CD4-positive, alpha-beta T cell treated with Interleukin-4 for 4 hours (primary cell): ENCODE measurements at regions not wholly inside any gene's neighbourhood (a gene's known extent, or its start where the extent isn't known, plus 50 kb on each side); places are given as distances from the start of the nearest gene placed in this dataset.
"Not testable (repeated sequence)": the region's sequence is repeated elsewhere in the genome, so short reads cannot be mapped to it uniquely, and the experiment has no call there.

Experiments
- DNase-seq: peaks from one replicate; pipeline ENCODE4 v3.0.0-alpha.2; 2020

DNA sequence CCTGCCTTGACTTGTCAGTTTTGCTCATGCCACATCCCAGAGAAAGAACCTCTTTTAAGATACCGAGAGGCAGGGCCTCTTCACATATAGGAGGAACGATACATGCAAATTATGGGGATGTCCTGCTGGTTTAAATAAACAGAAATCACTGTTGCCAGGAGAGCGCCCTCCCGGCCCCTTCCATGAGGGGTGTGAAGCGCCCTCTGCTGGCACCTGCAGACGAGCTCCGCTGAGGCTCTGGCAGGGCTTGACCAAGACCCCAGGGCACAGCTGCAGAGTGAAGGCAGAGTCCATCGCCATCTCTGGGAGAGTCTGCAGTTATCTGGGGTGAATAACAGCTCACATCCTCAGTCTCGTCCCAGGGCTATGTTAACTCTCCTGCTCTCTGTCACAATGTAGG lies 468.8 kb downstream of the RPIA start:
- not testable (repeated sequence) for DNase-seq

DNA sequence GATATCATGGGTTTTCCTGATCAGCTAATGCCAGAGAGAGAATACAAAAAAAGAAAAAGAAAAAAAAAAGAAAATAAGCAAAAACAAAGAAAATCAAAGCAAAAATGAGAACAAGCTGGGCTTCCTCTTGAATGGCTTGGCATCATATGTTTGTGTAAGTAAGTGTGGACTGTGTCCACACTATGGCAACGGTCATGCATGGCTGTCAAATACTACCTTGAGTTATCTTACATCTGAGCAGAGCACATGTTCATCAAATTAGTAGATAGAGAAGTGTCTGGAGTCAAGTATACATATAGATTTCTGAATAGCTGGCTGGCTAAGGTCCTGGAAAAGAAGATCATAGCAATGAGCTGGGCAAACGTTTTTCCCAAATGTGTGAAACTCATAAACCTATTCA lies 470.2 kb downstream of the RPIA start:
- not testable (repeated sequence) for DNase-seq

DNA sequence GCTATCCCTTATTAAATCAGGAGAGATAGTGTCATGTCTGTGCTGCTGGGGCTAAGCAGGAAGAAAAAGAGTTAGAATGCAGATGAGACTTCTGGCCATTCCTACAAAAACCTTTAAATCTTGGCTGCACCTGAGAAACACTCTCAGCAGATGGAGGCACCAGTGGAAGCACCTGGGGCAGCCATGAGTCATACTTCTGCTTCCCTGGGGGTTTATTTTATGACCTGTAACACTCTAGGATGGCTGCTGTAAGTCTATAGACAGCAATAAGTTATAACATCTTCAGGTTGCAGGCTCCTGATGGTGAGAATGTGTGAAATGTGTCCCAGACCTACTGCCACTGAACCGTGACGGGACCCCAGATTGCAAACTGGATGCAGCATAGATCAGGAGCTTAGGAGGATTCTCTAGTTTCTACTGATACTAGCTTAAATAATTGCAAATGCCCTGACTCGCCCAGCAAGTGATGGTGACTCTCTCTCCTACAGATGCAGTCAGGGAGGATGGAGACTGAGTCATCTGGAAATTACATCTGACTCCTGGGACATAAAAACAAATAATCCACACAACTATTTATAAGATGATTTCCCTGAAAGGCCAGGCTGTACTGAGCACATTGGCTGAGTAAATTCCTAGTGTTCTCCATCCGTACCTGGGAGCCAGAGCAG lies 479.2 kb downstream of the RPIA start:
- DNase-seq, result not testable (repeated sequence)

DNA sequence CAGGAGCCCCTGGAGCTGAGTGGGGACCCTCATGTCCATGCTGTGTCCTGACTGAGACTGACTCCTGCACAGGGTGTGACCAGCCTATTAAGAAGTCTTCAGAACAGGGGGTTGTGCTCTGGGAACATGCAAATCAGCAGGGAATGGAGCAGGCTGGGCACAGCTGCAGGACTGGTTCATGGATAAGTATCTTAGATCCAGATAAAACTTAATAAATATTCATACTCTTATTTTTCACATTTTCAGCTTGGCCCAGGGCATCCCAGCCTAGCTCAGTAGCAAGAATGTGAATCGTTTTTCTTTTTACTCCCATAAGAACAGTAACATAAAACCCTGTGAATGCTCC lies 479.7 kb downstream of the RPIA start:
- DNase-seq, result not testable (repeated sequence)

DNA sequence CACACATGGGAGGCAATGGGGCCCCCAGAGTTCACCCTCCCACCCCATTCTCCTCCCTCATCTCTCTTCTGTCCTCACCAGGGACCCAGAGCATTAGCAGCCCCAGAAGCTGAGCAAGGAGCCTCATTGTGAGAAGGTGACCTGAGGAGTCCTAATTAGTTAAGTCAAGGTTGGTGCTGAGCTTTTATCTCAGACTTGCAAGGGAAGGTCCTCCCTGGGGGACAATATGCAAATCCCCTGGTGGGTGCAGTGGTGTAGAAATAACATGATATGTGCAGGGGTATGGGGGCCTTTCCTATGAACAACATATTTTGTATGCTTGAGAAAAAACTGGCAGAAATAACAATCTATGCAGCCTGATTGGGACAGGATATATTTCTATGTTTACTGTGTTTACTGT lies 485.5 kb downstream of the RPIA start:
- DNase-seq, result not testable (repeated sequence)

DNA sequence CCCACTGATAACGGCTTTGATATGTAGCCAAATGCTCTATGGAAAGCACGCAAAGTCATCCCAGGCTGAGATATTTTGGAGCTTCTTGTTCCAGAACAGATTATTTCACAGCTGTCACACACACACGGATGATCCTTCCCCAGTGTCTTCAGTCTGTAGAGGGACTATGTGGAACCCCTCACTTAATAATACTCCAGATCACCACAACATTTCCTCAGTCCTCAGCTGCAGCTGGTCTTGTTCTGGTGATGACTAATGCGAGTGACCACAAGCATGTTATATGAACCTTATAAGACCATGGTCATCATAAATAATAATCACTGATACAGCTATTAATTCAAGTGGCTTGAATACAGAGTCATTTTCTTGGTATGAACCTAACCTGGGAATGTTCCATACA lies 490.7 kb downstream of the RPIA start:
- not testable (repeated sequence) for DNase-seq

DNA sequence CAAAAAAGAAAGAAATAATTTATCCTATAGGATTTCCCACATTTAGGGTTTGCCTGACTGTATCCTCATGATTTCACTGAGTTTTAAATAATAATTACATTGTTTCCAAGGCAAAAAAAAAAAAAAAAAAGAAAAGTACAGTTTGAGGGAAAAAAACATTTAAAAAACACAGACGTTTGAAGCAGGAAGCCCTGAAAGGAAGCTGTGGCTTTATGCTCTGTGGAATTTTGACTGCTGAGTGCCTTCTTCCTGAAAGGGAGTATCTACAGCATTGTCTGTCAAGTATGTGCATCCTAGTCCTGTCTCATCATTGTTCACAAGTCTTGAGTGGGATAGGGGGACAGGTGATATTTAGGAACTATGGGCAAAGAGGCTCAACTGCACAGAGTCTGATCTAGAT lies 493.3 kb downstream of the RPIA start:
- not testable (repeated sequence) for DNase-seq

DNA sequence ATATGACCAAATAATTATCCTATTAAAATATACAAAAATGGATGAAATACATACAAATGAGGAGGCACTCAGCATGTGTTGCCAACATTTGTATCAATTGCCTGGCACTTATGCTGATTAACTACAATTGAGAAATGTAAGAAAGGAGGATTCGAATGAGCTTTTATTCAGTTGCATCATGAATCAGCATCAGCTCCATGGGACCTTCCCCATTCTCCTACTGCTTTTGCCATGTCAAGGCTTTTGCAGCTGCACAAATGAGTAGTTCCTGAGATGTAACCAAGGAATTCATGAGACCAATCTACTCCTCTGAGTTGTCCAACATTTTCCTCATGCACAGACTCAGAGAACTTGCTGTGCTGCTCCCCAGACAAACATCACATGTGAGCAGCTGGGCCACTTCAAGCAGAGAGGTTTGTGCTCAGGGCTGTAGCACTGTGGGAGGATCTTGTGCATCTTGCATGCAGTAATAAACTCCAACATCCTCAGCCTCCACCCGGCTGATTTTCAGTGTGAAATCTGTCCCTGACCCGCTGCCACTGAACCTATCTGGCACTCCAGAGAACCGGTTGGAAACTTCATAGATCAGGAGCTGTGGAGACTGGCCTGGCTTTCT lies 504.3 kb downstream of the RPIA start:
- DNase-seq, result not testable (repeated sequence)

DNA sequence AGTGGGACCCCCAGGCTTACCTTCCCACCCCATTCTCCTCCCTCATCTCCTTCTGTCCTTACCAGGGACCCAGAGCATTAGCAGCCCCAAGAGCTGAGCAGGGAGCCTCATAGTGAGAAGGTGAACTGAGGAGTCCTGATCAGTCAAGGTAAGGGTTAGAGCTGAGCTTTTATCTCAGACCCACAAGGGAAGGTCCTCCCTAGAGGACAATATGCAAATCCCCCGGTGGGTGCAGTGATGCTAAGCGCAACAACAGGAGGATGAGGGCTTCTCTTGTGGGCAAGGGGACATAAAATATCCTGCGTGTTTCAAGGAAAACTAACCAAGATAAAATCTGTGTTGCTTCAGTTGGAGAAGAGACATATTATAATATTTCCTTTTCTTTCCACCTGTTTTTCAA lies 505.2 kb downstream of the RPIA start:
- not testable (repeated sequence) for DNase-seq

DNA sequence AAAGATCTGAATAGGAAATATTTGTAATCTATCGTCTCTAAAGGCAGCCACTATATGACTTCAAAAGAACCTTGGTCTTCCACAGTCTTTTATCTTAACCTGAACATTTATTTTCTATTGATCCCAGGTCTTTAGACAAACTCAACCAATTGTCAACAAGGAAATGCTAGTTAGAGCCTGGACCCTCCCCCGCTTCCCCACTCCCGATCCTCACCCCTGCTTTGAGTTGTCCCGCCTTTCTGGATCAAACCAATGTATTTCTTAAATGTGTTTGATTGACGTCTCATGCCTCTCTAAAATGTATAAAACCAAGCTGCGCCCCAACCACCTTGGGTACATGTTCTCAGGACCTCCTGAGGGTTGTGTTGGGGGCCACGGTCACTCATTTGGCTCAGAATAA lies 506.6 kb downstream of the RPIA start:
- DNase-seq, result not testable (repeated sequence)

DNA sequence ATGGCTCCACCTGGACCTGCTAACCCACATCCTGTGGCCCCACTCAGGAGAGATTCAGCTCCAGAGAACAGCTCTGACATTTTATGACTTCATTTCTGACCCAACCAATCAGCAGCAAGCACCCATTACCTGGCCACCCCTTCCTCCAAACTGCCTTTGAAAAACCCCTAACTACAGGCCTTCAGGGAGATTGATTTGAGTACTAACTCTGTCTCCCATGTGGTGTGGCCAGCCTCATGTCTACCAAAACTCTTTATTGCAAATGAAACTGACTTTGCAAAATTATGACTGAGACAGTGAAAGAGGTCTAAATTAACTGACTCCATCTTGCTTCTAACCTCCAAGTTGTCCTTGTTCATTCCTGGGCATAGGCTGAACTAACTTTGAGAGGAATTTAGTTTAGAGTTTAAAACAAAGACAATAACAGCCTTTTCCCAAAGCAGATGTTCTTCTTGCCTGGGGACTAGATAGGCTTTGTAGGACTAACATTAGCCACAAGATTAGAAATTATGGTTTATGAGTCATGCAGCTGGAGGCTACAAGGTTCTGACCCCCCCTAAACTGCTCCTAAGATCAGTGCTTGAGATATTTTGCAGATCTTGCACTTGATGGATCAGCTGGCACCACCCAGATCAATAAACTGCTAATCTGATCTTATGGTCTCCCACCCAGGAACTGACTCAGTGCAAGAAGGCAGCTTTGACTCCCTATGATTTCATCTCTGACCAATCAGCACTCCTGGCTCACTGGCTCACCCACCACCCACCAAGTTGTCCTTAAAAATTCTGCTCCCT lies 508.2 kb downstream of the RPIA start:
- DNase-seq, result not testable (repeated sequence)

DNA sequence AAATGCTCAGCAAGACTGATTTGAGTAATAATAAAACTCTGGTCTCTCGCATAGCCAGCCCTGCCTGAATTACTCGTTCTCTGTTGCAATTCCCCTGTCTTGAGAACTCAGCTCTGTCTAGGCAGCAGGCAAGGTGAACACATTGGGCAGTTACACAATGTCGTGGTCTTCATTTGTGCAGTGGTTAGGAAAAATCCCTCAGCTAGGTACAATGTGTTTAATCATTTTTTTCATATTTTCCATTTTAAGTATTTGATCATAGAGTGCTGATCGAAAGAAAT lies 508.7 kb downstream of the RPIA start:
- not testable (repeated sequence) for DNase-seq

DNA sequence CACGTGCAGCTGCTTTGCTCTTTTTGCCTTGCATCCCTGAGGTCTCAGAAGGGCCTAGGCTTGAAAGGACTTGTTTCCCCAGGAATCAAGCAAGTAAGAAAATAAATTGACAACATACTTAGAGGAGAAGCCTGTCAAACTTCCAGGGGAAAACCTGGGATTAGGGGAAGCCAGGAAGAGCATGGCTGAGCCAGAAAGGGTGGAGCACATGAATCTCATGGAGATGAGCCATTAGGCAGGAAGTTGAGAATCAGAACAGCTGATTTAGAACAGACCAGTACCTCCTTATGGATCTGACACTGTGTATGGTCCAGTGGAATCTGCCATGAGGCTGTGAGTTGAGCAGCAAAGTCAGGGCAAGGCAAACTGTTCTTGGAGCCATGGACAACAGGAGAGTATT lies 511.0 kb downstream of the RPIA start:
- not testable (repeated sequence) for DNase-seq

DNA sequence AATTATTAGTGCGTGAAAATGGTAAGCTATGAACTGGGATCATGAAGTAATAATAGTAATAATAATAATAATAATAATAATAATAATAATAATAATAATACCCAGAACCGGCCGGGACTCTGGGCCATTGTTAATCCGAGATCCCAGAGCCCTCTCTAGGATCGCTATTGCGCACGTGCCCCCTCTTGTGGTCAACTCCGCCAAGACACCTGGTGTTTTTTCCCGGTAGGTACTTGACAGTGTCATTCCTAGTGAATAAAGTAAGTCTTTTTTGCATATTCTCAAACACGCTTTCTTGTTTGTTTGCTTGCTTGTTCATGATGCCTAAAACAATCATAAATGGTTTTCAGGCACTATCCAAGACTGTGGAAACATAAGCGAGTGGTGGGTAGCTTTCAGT lies 513.7 kb downstream of the RPIA start:
- DNase-seq, result peak; percentile 2

DNA sequence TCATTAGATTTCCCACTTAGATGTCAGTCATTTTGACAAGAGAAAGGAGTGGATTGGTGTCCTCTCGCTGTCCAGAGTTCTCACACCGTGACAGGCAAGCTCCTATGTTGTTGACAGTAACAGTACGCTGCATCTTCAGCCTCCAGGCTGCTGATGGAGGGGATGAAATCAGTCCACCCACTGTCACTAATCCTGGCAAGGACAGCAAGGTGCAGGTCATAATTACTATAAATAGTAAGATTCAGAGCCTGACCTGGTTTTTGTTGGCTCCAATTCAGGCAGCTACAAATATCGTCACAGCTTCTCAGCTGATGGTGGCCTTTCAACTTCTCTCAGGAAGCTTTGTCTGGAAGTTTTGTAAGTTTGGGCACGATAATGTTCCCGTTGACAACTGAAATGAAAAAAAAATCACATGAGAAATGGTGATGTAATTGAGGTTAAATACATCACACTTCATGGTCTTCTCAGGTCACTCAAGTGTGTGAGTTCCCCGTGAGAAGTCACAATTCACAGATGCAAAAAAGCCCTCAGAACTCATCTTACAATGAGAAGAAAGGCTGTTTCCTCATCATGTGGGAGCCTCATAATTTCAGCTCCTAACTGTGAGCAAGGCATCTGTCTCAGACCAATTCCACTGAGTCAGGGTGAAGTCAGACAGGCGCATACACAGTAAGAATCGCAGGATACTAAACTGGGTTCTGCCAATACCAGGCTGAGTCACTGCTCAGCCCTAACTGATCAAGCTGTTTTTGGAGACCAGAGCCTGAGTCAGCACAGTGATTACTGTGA lies 516.9 kb downstream of the RPIA start:
- not testable (repeated sequence) for DNase-seq

DNA sequence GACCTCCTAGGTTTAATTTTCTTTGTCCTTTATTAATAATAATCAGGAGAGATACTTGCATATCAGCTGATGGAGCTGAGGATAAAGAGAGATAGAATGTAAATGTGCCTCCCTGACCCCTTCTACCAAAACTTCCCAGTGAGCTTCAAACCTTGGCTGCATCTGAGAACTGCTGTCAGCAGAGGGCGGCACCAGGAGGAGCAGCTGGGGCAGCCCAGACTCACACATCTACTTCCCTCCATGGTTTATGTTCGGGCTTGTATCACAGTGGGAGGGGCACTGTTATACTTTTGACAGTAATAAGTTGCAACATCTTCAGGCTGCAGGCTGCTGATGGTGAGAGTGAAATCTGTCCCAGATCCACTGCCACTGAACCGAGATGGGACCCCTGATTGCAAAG lies 521.7 kb downstream of the RPIA start:
- DNase-seq, result not testable (repeated sequence)

DNA sequence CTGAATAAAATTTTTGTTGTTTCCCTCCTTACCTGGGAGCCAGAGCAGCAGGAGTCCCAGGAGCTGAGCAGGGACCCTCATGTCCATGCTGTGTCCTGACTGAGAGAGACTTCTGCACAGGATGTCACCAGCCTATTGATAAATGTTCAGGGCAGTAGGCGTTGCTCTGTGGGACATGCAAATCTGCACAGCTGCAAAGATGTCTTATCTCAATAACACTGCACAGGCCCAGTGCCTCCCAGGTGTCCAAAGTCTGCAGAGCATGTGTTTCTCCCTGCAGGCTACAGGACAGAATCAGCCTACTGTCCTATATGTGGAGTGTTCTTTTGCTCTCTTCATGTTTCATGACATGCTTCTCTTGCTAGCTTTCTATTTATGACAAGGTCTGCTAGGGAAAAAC lies 522.3 kb downstream of the RPIA start:
- not testable (repeated sequence) for DNase-seq

DNA sequence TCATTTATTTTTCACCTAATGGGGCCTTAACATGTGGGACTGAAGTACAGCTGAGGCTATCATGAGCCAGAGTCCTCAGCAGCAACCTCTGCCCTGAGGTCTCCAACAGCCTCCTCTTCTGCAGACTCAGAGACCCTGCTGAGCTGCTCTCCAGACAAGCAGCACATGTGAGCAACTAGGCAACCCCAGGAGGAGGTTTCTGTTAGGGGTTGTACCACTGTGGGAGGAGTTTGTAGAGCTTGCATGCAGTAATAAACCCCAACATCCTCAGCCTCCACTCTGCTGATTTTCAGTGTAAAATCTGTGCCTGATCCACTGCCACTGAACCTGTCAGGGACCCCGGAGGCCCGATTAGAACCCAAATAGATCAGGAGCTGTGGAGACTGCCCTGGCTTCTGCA lies 530.0 kb downstream of the RPIA start:
- not testable (repeated sequence) for DNase-seq

DNA sequence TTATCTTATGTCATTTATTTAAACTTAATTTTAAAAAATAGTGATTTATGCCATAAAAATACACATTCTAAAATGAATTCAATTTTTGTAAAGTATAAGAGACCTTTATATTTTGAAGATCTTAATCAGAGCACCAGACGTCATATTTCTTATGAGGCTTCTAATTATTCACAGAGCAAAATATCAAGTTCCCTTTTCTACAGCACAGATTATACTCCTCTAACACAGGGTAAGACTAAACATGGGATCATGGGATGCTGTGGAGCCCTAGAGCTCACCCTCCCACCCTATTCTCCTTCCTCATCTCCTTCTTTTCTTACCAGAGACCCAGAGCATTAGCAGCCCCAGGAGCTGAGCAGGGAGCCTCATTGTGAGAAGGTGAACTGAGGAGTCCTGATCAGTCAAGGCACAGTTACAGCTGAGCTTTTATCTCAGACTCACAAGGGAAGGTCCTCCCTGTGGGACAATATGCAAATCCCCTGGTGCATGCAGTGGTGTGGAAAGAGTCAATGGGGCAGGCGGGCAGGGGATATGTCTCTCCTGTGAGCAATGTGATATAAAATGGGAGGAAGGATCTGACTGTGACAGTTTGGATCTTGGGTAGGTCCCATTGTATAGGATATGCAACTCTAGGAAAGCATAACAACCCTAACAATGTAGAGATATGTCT lies 530.7 kb downstream of the RPIA start:
- DNase-seq, result not testable (repeated sequence)

DNA sequence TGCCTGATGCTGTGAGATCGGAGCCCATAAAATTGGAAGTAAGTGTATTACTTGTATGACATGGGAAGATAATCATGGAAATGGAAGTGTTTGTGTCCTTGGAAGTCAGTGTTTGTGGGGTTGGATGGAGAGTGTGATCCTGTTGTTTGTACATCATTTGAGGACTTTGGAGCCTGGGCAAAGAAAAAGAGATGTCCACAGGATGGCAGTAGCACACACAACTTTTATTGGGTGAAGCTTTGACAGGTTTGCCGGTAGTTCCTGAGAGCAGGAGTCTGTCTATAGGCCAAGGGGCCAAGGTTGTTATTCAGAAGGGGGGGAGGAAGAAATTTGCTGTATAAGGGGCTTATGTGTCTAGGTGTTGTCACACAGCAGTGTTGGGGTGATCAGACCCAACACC lies 533.3 kb downstream of the RPIA start:
- DNase-seq, result not testable (repeated sequence)

DNA sequence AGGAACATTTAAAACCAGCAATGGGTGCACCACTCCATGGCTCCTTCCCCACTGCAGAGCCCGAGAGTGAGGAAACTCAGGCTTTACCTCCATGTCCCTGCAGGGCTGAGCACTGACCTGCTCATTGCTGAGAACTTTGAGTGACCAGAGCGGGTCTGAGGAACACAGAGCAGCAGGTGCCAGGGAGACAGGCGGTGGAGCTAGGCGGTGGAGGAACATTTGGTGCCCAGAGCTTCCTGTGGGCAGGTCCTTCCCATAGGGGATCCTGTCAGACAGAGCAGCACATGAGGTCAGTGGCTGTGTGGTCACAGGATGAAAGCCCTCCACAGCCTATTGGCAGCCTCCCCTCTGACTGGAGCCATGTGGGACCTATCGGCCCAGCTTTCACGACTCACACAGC lies 538.5 kb downstream of the RPIA start:
- DNase-seq, result not testable (repeated sequence)

DNA sequence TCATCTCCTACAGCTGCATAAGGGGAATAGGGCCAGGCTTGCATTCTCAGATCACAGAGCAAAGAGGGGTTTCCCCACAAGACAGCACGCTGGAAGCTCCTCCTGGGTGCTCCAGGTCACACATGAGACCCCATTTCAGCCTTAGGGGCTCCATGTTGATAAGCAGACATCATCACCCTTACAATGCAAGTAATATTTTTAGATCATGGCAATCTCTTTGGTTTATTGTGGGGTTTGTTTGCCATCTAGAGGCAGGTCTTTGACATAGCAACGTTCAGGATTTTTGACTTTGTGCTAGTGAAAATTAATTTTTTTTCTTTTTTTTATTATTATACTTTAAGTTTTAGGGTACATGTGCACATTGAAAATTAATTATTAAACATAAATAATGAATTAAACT lies 539.8 kb downstream of the RPIA start:
- not testable (repeated sequence) for DNase-seq

DNA sequence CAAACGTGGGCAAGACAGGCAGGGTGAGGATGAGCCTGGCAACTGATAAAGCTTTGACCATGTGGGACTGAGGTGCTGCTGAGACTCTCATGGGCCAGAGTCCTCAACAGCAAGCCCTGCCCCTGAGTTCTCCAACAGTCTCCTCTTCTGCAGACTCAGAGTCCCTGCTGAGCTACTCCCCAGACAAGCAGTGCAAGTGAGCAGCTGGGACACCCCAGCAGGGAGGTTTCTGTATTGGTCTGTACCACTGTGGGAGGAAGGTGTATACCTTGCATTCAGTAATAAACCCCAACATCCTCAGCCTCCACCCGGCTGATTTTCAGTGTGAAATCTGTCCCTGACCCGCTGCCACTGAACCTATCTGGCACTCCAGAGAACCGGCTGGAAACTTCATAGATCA lies 542.5 kb downstream of the RPIA start:
- DNase-seq, result not testable (repeated sequence)
